H1 (cell line): ENCODE measurements at regions not wholly inside any gene's neighbourhood (a gene's known extent, or its start where the extent isn't known, plus 50 kb on each side); places are given as distances from the start of the nearest gene placed in this dataset.

ENCODE experiments used
- CTCF ChIA-PET: fragments of 300-600 bp; sonication (Branson Sonifier 250); formaldehyde crosslinking; loops from one replicate; lab custom pipeline; 2021; ENCODE audit not compliant: partially characterized antibody; lab: Charles Lee
- POLR2A ChIA-PET: fragments of 300-600 bp; sonication (Branson Sonifier 250); formaldehyde crosslinking; loops from one replicate; lab custom pipeline; 2021; ENCODE audit warnings: inconsistent platforms; ENCODE audit not compliant: partially characterized antibody; lab: Charles Lee
- DNase-seq, 2 experiments: peaks; one replicate each; pipeline versions ENCODE4 v3.0.0 to v3.0.0-alpha.2; 2010 to 2022; ENCODE audit warnings: low spot score in 2 of 2, low read depth in 1 of 2, mixed read lengths in 1 of 2
- FAIRE-seq: peaks from 2 replicates; lab custom pipeline; 2011; peaks lifted over from hg19 to GRCh38; lab: Jason Lieb, UNC
- H2AFZ ChIP-seq: 2 replicates; pipeline ENCODE4 v1.8.1; 2012; ENCODE audit warnings: low read length, inconsistent platforms
- H2AK5ac ChIP-seq: 2 replicates; pipeline ENCODE4 v1.6.1; 2013; ENCODE audit warnings: low read depth, low read length
- H2BK120ac ChIP-seq: replicated peaks from 2 replicates; pipeline ENCODE3; 2013; ENCODE audit warnings: low read depth, low read length, inconsistent platforms
- H2BK12ac ChIP-seq: 2 replicates; pipeline ENCODE4 v1.6.1; 2013; ENCODE audit warnings: low read depth, low read length
- H2BK15ac ChIP-seq: 2 replicates; pipeline ENCODE4 v1.6.1; 2013; ENCODE audit warnings: low read length
- H2BK20ac ChIP-seq: 2 replicates; pipeline ENCODE4 v1.6.1; 2013; ENCODE audit warnings: low read length
- H2BK5ac ChIP-seq: 2 replicates; pipeline ENCODE4 v1.6.1; 2013; ENCODE audit warnings: low read depth, low read length
- H3K14ac ChIP-seq: 2 replicates; pipeline ENCODE4 v1.6.1; 2013; ENCODE audit warnings: inconsistent platforms; ENCODE audit not compliant: insufficient read length
- H3K18ac ChIP-seq: 2 replicates; pipeline ENCODE4 v1.6.1; 2013; ENCODE audit warnings: low read length; ENCODE audit errors: extremely low read depth
- H3K23ac ChIP-seq: 2 replicates; pipeline ENCODE4 v1.6.1; 2013; ENCODE audit warnings: inconsistent platforms; ENCODE audit not compliant: insufficient read length
- H3K23me2 ChIP-seq: 2 replicates; pipeline ENCODE4 v1.6.1; 2013; ENCODE audit warnings: low read depth, low read length
- H3K27ac ChIP-seq: 2 replicates; pipeline ENCODE4 v1.6.1; 2011; ENCODE audit warnings: low read depth, low read length, inconsistent platforms
- H3K27me3 ChIP-seq, 4 experiments: replicated peaks in 1 of 4; 1 replicate in 1 of 4; 2 replicates in 3 of 4; pipeline versions ENCODE4 v1.6.1 to v1.8.1; 2011 to 2013; ENCODE audit warnings: low read length in 3 of 4, mild to moderate bottlenecking in 3 of 4, inconsistent platforms in 2 of 4, mixed read lengths in 2 of 4, moderate library complexity in 1 of 4; ENCODE audit not compliant: control insufficient read depth in 3 of 4, insufficient read depth in 3 of 4; ENCODE audit errors: extremely low read depth in 1 of 4
- H3K36me3 ChIP-seq, 4 experiments: 2 replicates each; pipeline versions ENCODE4 v1.6.1 to v1.8.1; 2011 to 2013; ENCODE audit warnings: mild to moderate bottlenecking in 4 of 4, low read length in 3 of 4, moderate library complexity in 2 of 4, control low read depth in 1 of 4, inconsistent platforms in 1 of 4; ENCODE audit not compliant: insufficient read depth in 4 of 4, control insufficient read depth in 2 of 4
- H3K4ac ChIP-seq: replicated peaks from 2 replicates; pipeline ENCODE3; 2013; ENCODE audit warnings: low read length, low read depth, mixed read lengths, inconsistent platforms; ENCODE audit not compliant: insufficient read length
- H3K4me1 ChIP-seq, 4 experiments: replicated peaks in 1 of 4; 1 replicate in 1 of 4; 2 replicates in 3 of 4; pipeline versions ENCODE4 v1.6.1 to v1.8.1; 2011 to 2013; ENCODE audit warnings: low read length in 3 of 4, inconsistent platforms in 2 of 4, mixed read lengths in 1 of 4; ENCODE audit not compliant: insufficient read depth in 4 of 4, control insufficient read depth in 3 of 4
- H3K4me2 ChIP-seq, 2 experiments: 2 replicates each; pipeline versions ENCODE4 v1.6.1 to v1.8.1; 2011 to 2013; ENCODE audit warnings: low read depth in 2 of 2, low read length in 2 of 2, control low read depth in 1 of 2, inconsistent platforms in 1 of 2, mild to moderate bottlenecking in 1 of 2; ENCODE audit not compliant: insufficient read depth in 1 of 2
- H3K4me3 ChIP-seq, 4 experiments: fragments of 200-600, 300-600 bp in 1 of 4; sonication (generic), shearing (Covaris generic), sonication (Bioruptor Twin) in 1 of 4; 2 replicates each; pipeline versions ENCODE4 v1.5.1 to v1.8.1; 2011 to 2016; ENCODE audit warnings: low read length in 4 of 4, low read depth in 3 of 4, control low read depth in 2 of 4, inconsistent platforms in 2 of 4, mild to moderate bottlenecking in 2 of 4, mixed read lengths in 1 of 4, moderate library complexity in 1 of 4; ENCODE audit not compliant: insufficient read depth in 2 of 4; ENCODE audit errors: extremely low read depth in 1 of 4
- H3K56ac ChIP-seq: replicated peaks from 2 replicates; pipeline ENCODE3; 2013; ENCODE audit warnings: low read depth, mild to moderate bottlenecking, mixed read lengths, low read length, inconsistent platforms; ENCODE audit not compliant: insufficient read length
- H3K79me1 ChIP-seq: 2 replicates; pipeline ENCODE4 v1.6.1; 2013; ENCODE audit warnings: low read depth, low read length, control low read depth
- H3K79me2 ChIP-seq, 2 experiments: 2 replicates each; pipeline versions ENCODE4 v1.6.1 to v1.8.1; 2012 to 2013; ENCODE audit warnings: low read length in 2 of 2, mild to moderate bottlenecking in 2 of 2, inconsistent platforms in 1 of 2; ENCODE audit not compliant: insufficient read depth in 2 of 2, control insufficient read depth in 1 of 2
- H3K9ac ChIP-seq, 4 experiments: replicated peaks in 1 of 4; 1 replicate in 1 of 4; 2 replicates in 3 of 4; pipeline versions ENCODE4 v1.6.1 to v1.8.1; 2011 to 2013; ENCODE audit warnings: low read depth in 3 of 4, low read length in 3 of 4, control low read depth in 2 of 4, mild to moderate bottlenecking in 2 of 4, moderate library complexity in 2 of 4, inconsistent platforms in 1 of 4; ENCODE audit errors: extremely low read depth in 1 of 4
- H3K9me3 ChIP-seq, 2 experiments: 2 replicates each; pipeline versions ENCODE4 v1.6.1 to v1.8.1; 2012 to 2013; ENCODE audit warnings: mild to moderate bottlenecking in 2 of 2, moderate library complexity in 2 of 2, control low read depth in 1 of 2, inconsistent platforms in 1 of 2, low read depth in 1 of 2, low read length in 1 of 2, mixed read lengths in 1 of 2; ENCODE audit not compliant: insufficient read depth in 2 of 2
- H4K20me1 ChIP-seq, 2 experiments: replicated peaks in 1 of 2; 2 replicates each; pipeline versions ENCODE3 to v1.8.1; 2011 to 2013; ENCODE audit warnings: inconsistent platforms in 2 of 2, low read length in 2 of 2, mild to moderate bottlenecking in 1 of 2; ENCODE audit not compliant: insufficient read depth in 2 of 2, control insufficient read depth in 1 of 2
- H4K5ac ChIP-seq: 2 replicates; pipeline ENCODE4 v1.6.1; 2013; ENCODE audit warnings: low read length, low read depth, mixed read lengths, inconsistent platforms; ENCODE audit not compliant: insufficient read length
- H4K8ac ChIP-seq: 2 replicates; pipeline ENCODE4 v1.8.0; 2013; ENCODE audit warnings: mild to moderate bottlenecking, moderate library complexity, low read length, inconsistent platforms; ENCODE audit not compliant: insufficient read depth; ENCODE audit errors: extremely low read depth
- H4K91ac ChIP-seq: replicated peaks from 2 replicates; pipeline ENCODE3; 2013; ENCODE audit warnings: low read length, mixed read lengths, inconsistent platforms; ENCODE audit not compliant: insufficient read length
- CEBPB ChIP-seq: IDR thresholded peaks from 2 replicates; pipeline ENCODE4 v1.6.1; 2012; ENCODE audit warnings: low read depth, low read length
- WGBS, 2 experiments: shearing (Covaris generic) in 1 of 2; methylation state at CpG; one replicate each; pipeline versions ENCODE4 v1.1.6 to v1.1.7; 2013 to 2015; ENCODE audit warnings: low lambda C conversion rate in 2 of 2, mixed read lengths in 2 of 2, inconsistent platforms in 1 of 2, low coverage in 1 of 2, missing lambda C conversion rate in 1 of 2; ENCODE audit not compliant: insufficient replicate concordance in 2 of 2, insufficient coverage in 1 of 2, insufficient read length in 1 of 2; ENCODE audit errors: extremely low coverage in 1 of 2, missing lambda C conversion rate in 1 of 2; 5-methylcytosine and 5-hydroxymethylcytosine counted together

DNA sequence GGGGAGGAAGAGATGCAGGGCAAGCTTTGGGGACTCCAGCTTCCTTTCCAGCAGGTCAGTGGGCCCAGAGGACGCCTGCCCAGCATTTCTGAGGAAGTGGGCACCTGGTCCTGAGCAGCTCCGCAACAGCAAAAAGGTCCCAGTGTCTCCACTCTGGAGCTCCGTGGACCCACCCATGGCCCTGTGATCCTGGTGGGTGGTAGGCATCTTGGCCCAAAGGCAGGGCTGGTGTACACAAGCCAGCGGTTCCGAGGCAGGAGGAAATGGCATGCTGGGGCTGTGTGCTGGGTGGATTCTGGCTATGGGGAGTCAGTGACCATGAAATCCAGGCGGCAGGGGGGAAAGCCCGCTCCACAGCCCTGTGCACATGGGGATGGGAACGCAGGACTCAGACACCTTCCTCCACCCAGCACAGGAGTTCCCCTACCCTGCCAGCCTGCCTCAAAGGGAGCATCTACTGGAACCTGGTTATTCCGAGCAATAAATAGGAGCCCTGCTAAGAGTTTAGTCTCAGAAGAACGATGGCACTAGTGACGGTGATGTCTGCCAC, 206.0 kb downstream of the GLI2 start:
- Histone ChIP-seq H3K79me1 (peaks cover 2% of the 10 kb centered on the region), H3K56ac (no peak overlapping the region), H3K4ac (no peak overlapping the region), H3K18ac (no peak overlapping the region), H3K9me3 (no peaks in the 10 kb centered on the region), H4K8ac (no peak overlapping the region; the same call in 1 of the 2 replicates), H3K27me3 (no peaks in the 10 kb centered on the region), H3K4me2 (no peak overlapping the region), H2BK15ac (no peak overlapping the region), H2BK120ac (no peak overlapping the region), H3K79me2 (peaks cover 0 to 18% of the 10 kb centered on the region in 2 experiments; a peak in 1 of 4 replicates), H2BK5ac (no peak overlapping the region), H4K5ac (no peak overlapping the region), H4K20me1 (peaks cover 9 to 23% of the 10 kb centered on the region in 2 experiments), H3K4me1 (peaks cover 0 to 3% (median 0%) of the 10 kb centered on the region in 4 experiments; a peak in 1 of 7 replicates), H3K27ac (no peak overlapping the region), H2AK5ac (no peak overlapping the region), H3K14ac (no peak overlapping the region), H3K9ac (no peak overlapping the region), H2AFZ (no peak overlapping the region), H2BK20ac (no peak overlapping the region), H4K91ac (no peak overlapping the region), H3K23me2 (no peaks in the 10 kb centered on the region), H3K36me3 (peaks cover 0 to 2% (median 0%) of the 10 kb centered on the region in 4 experiments; a peak in 1 of 8 replicates), H3K4me3 (no peak overlapping the region), H3K23ac (no peak overlapping the region), H2BK12ac (no peak overlapping the region)
- DNase-seq (no peak), FAIRE-seq (no peak)
- ChIA-PET POLR2A (interaction anchor here (0.6 to 1.0 kb wide), 2 partner anchors 15 to 37 kb away, joined by 3 read pairs; no protein-coding TSS in a partner anchor), CTCF (interaction anchor here (0.6 to 5.7 kb wide), 5 partner anchors 12 to 336 kb away, joined by 3 to 58 read pairs (median 7); no protein-coding TSS in a partner anchor)
- no peak for TF ChIP-seq CEBPB
- 90% methylated on average over 8 of the region's 11 CpGs; no CpG with 5 or more reads in 1 of the 2 experiments for WGBS, 2 experiments
